Heart left ventricle (tissue), 16 donors: ENCODE measurements at regions not wholly inside any gene's neighbourhood (a gene's known extent, or its start where the extent isn't known, plus 50 kb on each side); places are given as distances from the start of the nearest gene placed in this dataset.

Experiments used
- ATAC-seq, 4 donors: fragments of 200-7000 bp; cut with Tn5 transposase; one replicate each; pipeline ENCODE4 v1.9.1; 2020 to 2022; ENCODE audit warnings: moderate library complexity in 4 of 4, mild to moderate bottlenecking in 3 of 4, moderate number of reproducible peaks in 1 of 4
- DNase-seq, 5 donors: peaks; one replicate each; pipeline ENCODE4 v3.0.0-alpha.2; 2020
- H3K27ac ChIP-seq, 12 donors: fragments of 200-600 bp; sonication (generic) in 4 of 12; one replicate each; pipeline versions ENCODE4 v1.5.0 to v1.8.0; 2016 to 2022; ENCODE audit warnings: mild to moderate bottlenecking in 2 of 12
- H3K27me3 ChIP-seq, 9 donors: fragments of 200-600 bp; sonication (generic) in 2 of 9; one replicate each; pipeline versions ENCODE4 v1.5.1 to v1.8.0; 2016 to 2022; ENCODE audit warnings: mild to moderate bottlenecking in 3 of 9
- H3K36me3 ChIP-seq, 9 donors: fragments of 200-600 bp; sonication (generic) in 2 of 9; one replicate each; pipeline versions ENCODE4 v1.5.0 to v1.8.0; 2018 to 2022; ENCODE audit warnings: mild to moderate bottlenecking in 2 of 9
- H3K4me1 ChIP-seq, 12 donors: fragments of 200-600 bp; sonication (generic) in 4 of 12; one replicate each; pipeline versions ENCODE4 v1.5.0 to v1.8.0; 2016 to 2022; ENCODE audit warnings: mild to moderate bottlenecking in 3 of 12
- H3K4me3 ChIP-seq, 12 donors: fragments of 200-600 bp; sonication (generic) in 4 of 12; one replicate each; pipeline versions ENCODE4 v1.5.0 to v1.8.0; 2017 to 2022; ENCODE audit warnings: mild to moderate bottlenecking in 9 of 12, moderate library complexity in 4 of 12
- H3K9me3 ChIP-seq, 12 donors: fragments of 200-600 bp; sonication (generic) in 4 of 12; one replicate each; pipeline versions ENCODE4 v1.5.0 to v1.8.0; 2016 to 2022; ENCODE audit warnings: mild to moderate bottlenecking in 1 of 12
- POLR2A ChIP-seq, 2 donors: fragments of 450-650 bp; IDR thresholded peaks; one replicate each; pipeline ENCODE4 v1.6.1; 2017; ENCODE audit warnings: antibody characterized with exemption in 2 of 2, mild to moderate bottlenecking in 2 of 2, moderate library complexity in 2 of 2
- WGBS, 4 donors: extraction: QIAGEN DNeasy Blood & Tissue Kit in 2 of 4; methylation state at CpG; one replicate each; pipeline versions ENCODE4 v1.1.5 to v1.1.7; 2013 to 2018; 5-methylcytosine and 5-hydroxymethylcytosine counted together
- intact Hi-C, 10 donors: fragments of 100-400 bp; cut with DNase I; formaldehyde crosslinking; loops; one replicate each; pipeline versions ENCODE4 v1.11.1 to v1.14.2; 2022
- TF ChIP-seq, protein P1 (sequence below), 12 donors: fragments of 200-600 bp; sonication (generic) in 4 of 12; IDR thresholded peaks; one replicate each; pipeline versions ENCODE4 v1.5.0 to v1.8.0; 2018 to 2022; ENCODE audit warnings: antibody characterized with exemption in 12 of 12, mild to moderate bottlenecking in 5 of 12
- donor health status: ischemic (EF 13 %, LVEDD 7.1; RV severe dilation, severe dysfunction).
- donor health status: healthy with polysubstance abuse.
- donor health status: DM: no; HTN: yes; CAD: no.
- donor health status: DM: no; HTN: no; CAD: no.
- donor health status: ischemic (EF 25% LVEDD 6.9; RV normal size, moderate dysfunction).
- donor health status: ischemic (EF 25% LVEDD 5.7; RV mildly dilated, moderate dysfunction).
- donor health status: healthy.
- donor health status: DM: yes; HTN: yes; CAD: no.
- donor health status: ischemic (EF 35%, LVEDD 5.7; RV mildly dilated, moderate dysfunction).
- donor health status: nonischemic (EF 11% LVEDD 7.7; RV severe dilation, severe dysfunction).
- donor health status: DM: yes; HTN: yes; CAD: no.
- donor health status: PGD.
- donor health status: ischemic (EF 29% LVEDD 5.4; RV normal size, mild dysfunction).
- donor health status: nonischemic (EF 23%, LVEDD 6.1; RV moderate dilation, normal function).

DNA sequence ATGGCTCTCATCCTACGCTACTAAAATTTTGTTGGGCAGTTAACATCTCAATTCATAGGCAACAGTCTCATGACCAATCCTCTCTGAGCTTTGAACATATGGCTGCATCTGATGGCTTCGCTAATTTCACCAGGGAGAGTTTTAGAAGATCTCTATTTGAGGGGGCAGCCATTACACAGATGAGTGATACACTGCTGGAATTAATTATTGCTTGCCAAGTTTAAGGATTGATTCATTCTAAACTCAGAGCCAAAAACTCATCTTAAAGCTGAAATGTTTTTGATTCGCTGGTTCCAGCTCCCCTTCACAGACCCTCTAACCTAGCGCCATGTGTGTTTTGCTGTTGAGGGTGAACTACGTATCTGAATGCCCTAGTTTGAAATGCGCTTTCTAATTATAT, 519.9 kb upstream of the WWC1 start:
- Histone ChIP-seq H3K9me3 (no peaks in the 10 kb centered on the region), H3K4me3 (no peak overlapping the region), H3K27ac (no peak overlapping the region), H3K27me3 (peaks cover 0 to 6% (median 0%) of the 10 kb centered on the region in 9 donors), H3K36me3 (no peaks in the 10 kb centered on the region), H3K4me1 (no peaks in the 10 kb centered on the region)
- no peak for DNase-seq
- TF ChIP-seq, protein P1, sequence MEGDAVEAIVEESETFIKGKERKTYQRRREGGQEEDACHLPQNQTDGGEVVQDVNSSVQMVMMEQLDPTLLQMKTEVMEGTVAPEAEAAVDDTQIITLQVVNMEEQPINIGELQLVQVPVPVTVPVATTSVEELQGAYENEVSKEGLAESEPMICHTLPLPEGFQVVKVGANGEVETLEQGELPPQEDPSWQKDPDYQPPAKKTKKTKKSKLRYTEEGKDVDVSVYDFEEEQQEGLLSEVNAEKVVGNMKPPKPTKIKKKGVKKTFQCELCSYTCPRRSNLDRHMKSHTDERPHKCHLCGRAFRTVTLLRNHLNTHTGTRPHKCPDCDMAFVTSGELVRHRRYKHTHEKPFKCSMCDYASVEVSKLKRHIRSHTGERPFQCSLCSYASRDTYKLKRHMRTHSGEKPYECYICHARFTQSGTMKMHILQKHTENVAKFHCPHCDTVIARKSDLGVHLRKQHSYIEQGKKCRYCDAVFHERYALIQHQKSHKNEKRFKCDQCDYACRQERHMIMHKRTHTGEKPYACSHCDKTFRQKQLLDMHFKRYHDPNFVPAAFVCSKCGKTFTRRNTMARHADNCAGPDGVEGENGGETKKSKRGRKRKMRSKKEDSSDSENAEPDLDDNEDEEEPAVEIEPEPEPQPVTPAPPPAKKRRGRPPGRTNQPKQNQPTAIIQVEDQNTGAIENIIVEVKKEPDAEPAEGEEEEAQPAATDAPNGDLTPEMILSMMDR (IDR thresholded peaks at IDR 0.05), result no peak
- no peak for TF ChIP-seq POLR2A (IDR thresholded peaks at IDR 0.05)
- no peak for ATAC-seq
- intact Hi-C loops, result no loop called here
- WGBS, 4 donors, result 86 to 93% (median 92%) methylated on average over 6 of the region's 6 CpGs

DNA sequence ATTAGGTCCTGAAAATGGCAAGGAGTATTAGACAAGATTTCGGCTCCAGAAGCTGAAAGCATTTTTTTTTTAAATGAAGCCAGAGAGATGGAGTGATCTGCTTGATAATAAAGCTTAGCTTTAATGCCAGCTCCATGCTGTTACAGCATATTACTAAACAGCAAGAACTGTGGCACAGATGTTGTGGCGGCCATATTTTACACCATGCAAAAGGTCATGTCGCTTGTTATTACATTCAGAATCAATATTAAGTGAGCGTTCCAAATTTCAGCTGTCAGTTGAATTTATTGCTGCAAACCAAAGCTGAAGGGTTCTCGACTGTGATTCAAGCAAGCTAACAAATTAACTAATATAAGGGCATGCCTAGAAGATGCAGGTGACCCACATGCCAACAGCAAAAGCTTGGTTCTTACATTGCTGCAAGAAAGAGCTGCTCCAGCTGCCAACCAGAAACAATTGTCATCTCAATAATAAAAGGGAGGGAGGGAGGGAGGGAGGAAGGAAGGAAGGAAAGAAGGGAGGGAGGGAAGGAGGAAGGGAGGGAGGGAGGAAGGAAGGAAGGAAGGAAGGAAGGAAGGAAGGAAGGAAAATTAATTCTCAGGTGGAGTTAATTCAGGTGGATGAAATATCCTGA, 517.7 kb upstream of the WWC1 start:
- H3K36me3 ChIP-seq, result no peaks in the 10 kb centered on the region
- no peak for TF ChIP-seq POLR2A (IDR thresholded peaks at IDR 0.05)
- TF ChIP-seq, protein P1 (IDR thresholded peaks at IDR 0.05), result no peak
- no peak for ATAC-seq
- H3K9me3 ChIP-seq, result no peaks in the 10 kb centered on the region
- no peak overlapping the region for H3K27ac ChIP-seq
- no peaks in the 10 kb centered on the region for H3K27me3 ChIP-seq
- no peak overlapping the region for H3K4me3 ChIP-seq
- no peak for DNase-seq
- WGBS, 4 donors, result 90 to 94% (median 93%) methylated on average over 5 of the region's 5 CpGs
- H3K4me1 ChIP-seq, result no peaks in the 10 kb centered on the region
- intact Hi-C loops, result no loop called here

DNA sequence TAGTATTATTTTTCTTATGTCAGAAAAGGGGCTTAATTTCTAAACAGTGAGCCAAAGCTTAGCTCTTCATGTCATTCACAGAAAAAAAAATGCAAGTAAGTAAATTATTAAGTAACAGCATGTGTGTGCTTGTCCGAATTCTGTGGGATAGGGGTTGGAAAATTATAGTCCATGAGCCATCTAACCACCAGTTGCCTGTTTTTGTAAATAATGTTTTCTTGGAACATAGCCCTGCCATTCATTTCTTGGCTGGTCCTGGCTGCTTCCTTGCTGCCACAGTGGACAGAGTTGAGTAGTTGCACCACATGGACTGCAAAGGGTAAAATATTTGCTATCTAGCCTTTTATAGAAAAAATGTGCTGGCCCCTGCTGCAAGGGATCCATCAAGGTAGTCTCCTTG, 513.7 kb upstream of the WWC1 start:
- WGBS, 4 donors, result 77 to 92% (median 77%) methylated on average over 1 of the region's 1 CpG
- TF ChIP-seq, protein P1 (IDR thresholded peaks at IDR 0.05), result no peak
- no peak for TF ChIP-seq POLR2A (IDR thresholded peaks at IDR 0.05)
- intact Hi-C loops, result no loop called here
- no peak for DNase-seq
- no peak overlapping the region for H3K27ac ChIP-seq
- no peak overlapping the region for H3K4me3 ChIP-seq
- H3K27me3 ChIP-seq, result no peaks in the 10 kb centered on the region
- no peak for ATAC-seq
- no peaks in the 10 kb centered on the region for H3K4me1 ChIP-seq
- H3K36me3 ChIP-seq, result no peaks in the 10 kb centered on the region
- H3K9me3 ChIP-seq, result no peaks in the 10 kb centered on the region

DNA sequence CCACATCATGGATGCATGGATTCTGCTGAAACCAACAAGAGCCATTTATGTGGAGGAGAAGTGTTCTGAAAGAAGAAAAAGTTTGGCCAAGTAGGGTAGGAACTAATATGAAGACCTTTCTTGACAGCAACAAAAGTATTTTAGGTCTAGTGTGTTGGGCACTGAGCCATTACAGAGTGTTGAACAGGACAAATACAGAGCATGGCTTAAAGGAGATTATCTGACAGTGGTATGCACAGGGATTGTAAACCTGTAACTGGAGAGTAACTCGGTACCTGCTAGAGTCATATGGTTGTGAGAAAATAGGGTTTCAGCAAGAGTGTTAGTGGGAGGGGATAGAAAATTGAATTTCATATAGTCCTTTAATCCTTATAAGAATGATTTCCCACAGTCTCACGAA, 513.2 kb upstream of the WWC1 start:
- intact Hi-C loops, result no loop called here
- Histone ChIP-seq H3K27ac (no peak overlapping the region), H3K36me3 (no peaks in the 10 kb centered on the region), H3K9me3 (no peaks in the 10 kb centered on the region), H3K4me3 (no peak overlapping the region), H3K27me3 (no peaks in the 10 kb centered on the region), H3K4me1 (peaks cover 0 to 4% (median 0%) of the 10 kb centered on the region in 12 donors)
- no peak for TF ChIP-seq POLR2A (IDR thresholded peaks at IDR 0.05)
- TF ChIP-seq, protein P1 (IDR thresholded peaks at IDR 0.05), result no peak
- no peak for DNase-seq
- 56 to 67% (median 62%) methylated on average over 2 of the region's 2 CpGs for WGBS, 4 donors
- ATAC-seq, result no peak
